ENCODE measurements at regions not wholly inside any gene's neighbourhood (a gene's known extent, or its start where the extent isn't known, plus 50 kb on each side); places are given as distances from the start of the nearest gene placed in this dataset.

- peaks cover 32% of the 10 kb centered on the region for H3K4me1 Mint-ChIP-seq
- H3K27ac Mint-ChIP-seq = peak overlapping the region in 1 of 3 experiments; percentile 45
- TF ChIP-seq, protein P1, sequence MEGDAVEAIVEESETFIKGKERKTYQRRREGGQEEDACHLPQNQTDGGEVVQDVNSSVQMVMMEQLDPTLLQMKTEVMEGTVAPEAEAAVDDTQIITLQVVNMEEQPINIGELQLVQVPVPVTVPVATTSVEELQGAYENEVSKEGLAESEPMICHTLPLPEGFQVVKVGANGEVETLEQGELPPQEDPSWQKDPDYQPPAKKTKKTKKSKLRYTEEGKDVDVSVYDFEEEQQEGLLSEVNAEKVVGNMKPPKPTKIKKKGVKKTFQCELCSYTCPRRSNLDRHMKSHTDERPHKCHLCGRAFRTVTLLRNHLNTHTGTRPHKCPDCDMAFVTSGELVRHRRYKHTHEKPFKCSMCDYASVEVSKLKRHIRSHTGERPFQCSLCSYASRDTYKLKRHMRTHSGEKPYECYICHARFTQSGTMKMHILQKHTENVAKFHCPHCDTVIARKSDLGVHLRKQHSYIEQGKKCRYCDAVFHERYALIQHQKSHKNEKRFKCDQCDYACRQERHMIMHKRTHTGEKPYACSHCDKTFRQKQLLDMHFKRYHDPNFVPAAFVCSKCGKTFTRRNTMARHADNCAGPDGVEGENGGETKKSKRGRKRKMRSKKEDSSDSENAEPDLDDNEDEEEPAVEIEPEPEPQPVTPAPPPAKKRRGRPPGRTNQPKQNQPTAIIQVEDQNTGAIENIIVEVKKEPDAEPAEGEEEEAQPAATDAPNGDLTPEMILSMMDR (IDR thresholded peaks at IDR 0.05; ENCODE audit: unreplicated experiment in 3 of 3) = no peak
- H3K4me3 Mint-ChIP-seq = no peak overlapping the region
- no peaks in the 10 kb centered on the region for H3K27me3 Mint-ChIP-seq (ENCODE audit: low read depth)
- no peaks in the 10 kb centered on the region for H3K9me3 Mint-ChIP-seq
- no peaks in the 10 kb centered on the region for H3K36me3 Mint-ChIP-seq (ENCODE audit: low read depth)
Measured at GRCh38 chr3:177437513-177438337, 240.4 kb upstream of the TBL1XR1 start.

DNA sequence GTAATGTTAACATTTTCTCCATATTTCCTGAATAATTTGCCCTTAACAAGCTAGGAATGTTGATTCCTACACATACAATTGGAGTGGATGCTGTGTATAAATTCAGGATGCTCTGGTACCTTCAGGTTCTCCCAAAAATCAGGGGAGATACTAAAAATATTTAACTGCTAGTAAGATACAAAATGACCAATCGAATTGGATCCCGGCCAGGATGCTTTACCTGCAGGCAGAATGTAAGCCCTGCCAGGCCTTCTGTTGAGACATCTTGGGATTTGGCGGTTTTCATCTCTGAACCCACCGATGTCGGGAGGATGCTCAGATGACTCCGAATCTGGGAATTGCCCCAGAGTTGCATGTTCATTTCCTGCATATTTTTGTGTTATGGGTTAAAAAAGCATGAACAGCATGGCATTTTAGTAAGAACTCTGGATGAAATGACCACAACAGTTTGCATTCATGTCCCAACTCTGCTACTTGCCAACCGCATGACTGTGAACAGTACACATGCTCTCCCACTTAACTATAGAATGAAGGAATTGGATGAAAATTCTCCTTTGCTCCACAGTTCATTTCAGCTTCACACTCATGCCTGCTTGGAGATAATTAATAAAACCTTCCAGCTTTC lies 241.4 kb upstream of the TBL1XR1 start:
- H3K4me3 Mint-ChIP-seq = no peak overlapping the region

DNA sequence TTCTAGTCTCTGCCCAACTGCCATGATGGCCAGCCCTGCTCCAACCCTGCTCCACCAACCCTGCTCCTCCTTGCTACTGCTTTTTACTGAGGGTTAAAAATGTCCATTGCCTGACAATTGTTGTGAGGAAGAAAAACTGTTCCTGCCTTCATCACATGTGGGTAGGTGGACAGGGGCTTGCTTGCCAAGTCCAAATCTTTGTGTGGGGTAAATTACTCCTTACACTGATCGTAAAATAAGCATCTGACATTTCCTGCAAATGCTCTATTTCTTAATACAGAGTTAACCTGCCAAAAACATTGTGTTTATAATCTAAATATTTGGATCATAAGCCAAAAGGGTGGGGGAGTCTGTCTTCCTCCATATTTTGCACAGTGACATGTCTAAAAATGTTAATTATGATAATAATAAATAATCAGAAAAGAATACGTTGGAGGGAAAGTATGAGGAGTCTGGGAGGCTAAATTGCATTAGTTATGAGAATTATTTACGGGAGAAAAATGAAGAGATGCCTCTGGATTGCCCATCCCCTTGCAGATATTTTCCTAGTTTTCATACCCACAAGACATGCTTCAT lies 242.5 kb upstream of the TBL1XR1 start:
- Mint-ChIP-seq H3K4me3 (no peak overlapping the region), H3K9me3 (no peaks in the 10 kb centered on the region), H3K27me3 (ENCODE audit: low read depth) (no peaks in the 10 kb centered on the region), H3K4me1 (peaks cover 37% of the 10 kb centered on the region), H3K27ac (peak overlapping the region; percentile 56 to 87 (median 85)), H3K36me3 (ENCODE audit: low read depth) (no peaks in the 10 kb centered on the region)
- TF ChIP-seq, protein P1 (IDR thresholded peaks at IDR 0.05; ENCODE audit: unreplicated experiment in 3 of 3) = no peak

More for the DNA sequence above, 241.4 kb upstream of the TBL1XR1 start:
- Mint-ChIP-seq H3K9me3 (no peaks in the 10 kb centered on the region), H3K27ac (peak overlapping the region in 2 of 3 experiments; percentile 85 to 87), H3K36me3 (ENCODE audit: low read depth) (no peaks in the 10 kb centered on the region), H3K4me1 (peaks cover 37% of the 10 kb centered on the region), H3K27me3 (ENCODE audit: low read depth) (no peaks in the 10 kb centered on the region)
- TF ChIP-seq, protein P1 (IDR thresholded peaks at IDR 0.05; ENCODE audit: unreplicated experiment in 3 of 3) = no peak

GRCh38 chr3:177440456-177441104 lies 243.3 kb upstream of the TBL1XR1 start:
- TF ChIP-seq, protein P1 (IDR thresholded peaks at IDR 0.05; ENCODE audit: unreplicated experiment in 3 of 3) = no peak
- Mint-ChIP-seq H3K36me3 (ENCODE audit: low read depth) (no peaks in the 10 kb centered on the region), H3K4me3 (no peak overlapping the region), H3K27ac (peak overlapping the region; percentile 3 to 87 (median 85)), H3K4me1 (peaks cover 37% of the 10 kb centered on the region), H3K27me3 (ENCODE audit: low read depth) (no peaks in the 10 kb centered on the region), H3K9me3 (no peaks in the 10 kb centered on the region)

DNA sequence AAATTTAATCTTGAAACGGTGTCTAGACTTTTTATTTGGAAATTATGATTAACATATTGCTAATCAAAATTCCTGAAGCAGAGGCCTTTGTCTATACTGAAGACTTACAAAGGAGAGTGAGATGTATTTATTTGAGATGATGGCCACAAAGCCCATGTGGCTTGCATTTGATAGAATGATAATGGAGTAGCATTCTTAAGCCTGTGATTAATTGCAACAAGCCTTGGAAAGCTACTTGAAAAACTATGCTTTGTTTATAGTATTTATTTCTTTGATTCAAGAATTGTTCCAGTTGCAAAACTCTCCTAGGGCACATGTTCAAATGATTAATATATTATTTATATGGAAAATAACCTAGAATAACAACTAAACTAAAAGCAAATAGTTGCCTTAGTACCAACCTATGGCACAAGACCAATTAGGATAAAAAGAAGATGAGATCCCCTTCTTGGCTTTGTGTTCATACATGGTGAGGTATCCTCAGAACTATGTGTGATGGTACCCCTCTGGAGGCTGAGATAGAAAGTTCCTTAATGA lies 244.1 kb upstream of the TBL1XR1 start:
- peak overlapping the region in 2 of 3 experiments; percentile 85 to 89 for H3K27ac Mint-ChIP-seq
- H3K4me3 Mint-ChIP-seq = peak overlapping the region in 1 of 3 experiments; percentile 43
- H3K36me3 Mint-ChIP-seq (ENCODE audit: low read depth) = no peaks in the 10 kb centered on the region
- peaks cover 3% of the 10 kb centered on the region for H3K27me3 Mint-ChIP-seq (ENCODE audit: low read depth)
- peaks cover 41% of the 10 kb centered on the region for H3K4me1 Mint-ChIP-seq
- TF ChIP-seq, protein P1 (IDR thresholded peaks at IDR 0.05; ENCODE audit: unreplicated experiment in 3 of 3) = no peak
- no peaks in the 10 kb centered on the region for H3K9me3 Mint-ChIP-seq

All from nephron (organoid).